ENCODE measurements at regions not wholly inside any gene's neighbourhood (a gene's known extent, or its start where the extent isn't known, plus 50 kb on each side); places are given as distances from the start of the nearest gene placed in this dataset.

DNA sequence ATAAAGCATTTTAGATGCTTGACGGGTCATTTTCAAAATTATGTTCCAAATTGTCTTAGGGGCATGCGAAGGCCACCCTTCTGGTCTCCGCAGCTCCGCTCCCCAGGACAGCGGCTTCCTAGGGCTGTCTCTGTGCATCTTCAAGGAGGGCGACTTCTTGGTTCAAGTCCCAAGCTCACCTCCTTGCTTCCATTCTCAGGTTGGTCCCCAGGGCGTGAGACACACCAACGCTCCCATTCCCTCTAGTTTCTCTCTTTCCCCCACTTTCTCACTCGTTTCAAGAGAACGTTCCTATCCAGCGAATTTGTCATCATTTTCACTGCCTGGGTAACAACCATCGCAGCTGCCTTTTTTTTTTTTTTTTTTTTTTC lies 109.4 kb upstream of the CCND2 start:
- intact Hi-C loops (cut with micrococcal nuclease; ENCODE audit: unreplicated experiment), result no loop called here
- CTCF ChIA-PET, result interaction anchor here (0.7 kb wide), 1 partner anchor 279 kb away, joined by 3 read pairs; no protein-coding TSS in a partner anchor
- H3K27ac ChIP-seq (ENCODE audit: low read depth, low read length, poor library complexity, severe bottlenecking), result no peak overlapping the region
- BruUV-seq (replicated peaks), result no TSS peak
- H3K36me3 ChIP-seq (ENCODE audit: insufficient read depth, low read length, poor library complexity, severe bottlenecking), result no peaks in the 10 kb centered on the region
- no peaks in the 10 kb centered on the region for H3K4me1 ChIP-seq (ENCODE audit: insufficient read depth, low read length, poor library complexity, severe bottlenecking)
- TF ChIP-seq EZH2 (IDR thresholded peaks at IDR 0.05; ENCODE audit: borderline replicate concordance, low read depth, low read length, poor library complexity, severe bottlenecking), result no peak
- TF ChIP-seq, protein P1, sequence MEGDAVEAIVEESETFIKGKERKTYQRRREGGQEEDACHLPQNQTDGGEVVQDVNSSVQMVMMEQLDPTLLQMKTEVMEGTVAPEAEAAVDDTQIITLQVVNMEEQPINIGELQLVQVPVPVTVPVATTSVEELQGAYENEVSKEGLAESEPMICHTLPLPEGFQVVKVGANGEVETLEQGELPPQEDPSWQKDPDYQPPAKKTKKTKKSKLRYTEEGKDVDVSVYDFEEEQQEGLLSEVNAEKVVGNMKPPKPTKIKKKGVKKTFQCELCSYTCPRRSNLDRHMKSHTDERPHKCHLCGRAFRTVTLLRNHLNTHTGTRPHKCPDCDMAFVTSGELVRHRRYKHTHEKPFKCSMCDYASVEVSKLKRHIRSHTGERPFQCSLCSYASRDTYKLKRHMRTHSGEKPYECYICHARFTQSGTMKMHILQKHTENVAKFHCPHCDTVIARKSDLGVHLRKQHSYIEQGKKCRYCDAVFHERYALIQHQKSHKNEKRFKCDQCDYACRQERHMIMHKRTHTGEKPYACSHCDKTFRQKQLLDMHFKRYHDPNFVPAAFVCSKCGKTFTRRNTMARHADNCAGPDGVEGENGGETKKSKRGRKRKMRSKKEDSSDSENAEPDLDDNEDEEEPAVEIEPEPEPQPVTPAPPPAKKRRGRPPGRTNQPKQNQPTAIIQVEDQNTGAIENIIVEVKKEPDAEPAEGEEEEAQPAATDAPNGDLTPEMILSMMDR (conservative IDR thresholded peaks at IDR 0.05; ENCODE audit: low read depth, low read length), result no peak
- H3K9me3 ChIP-seq (ENCODE audit: low read depth, low read length, poor library complexity, severe bottlenecking), result no peaks in the 10 kb centered on the region
- peak overlapping the region; percentile 21 for H3K4me3 ChIP-seq (ENCODE audit: low read depth, low read length, poor library complexity, severe bottlenecking)
- no peak for DNase-seq (ENCODE audit: low spot score)
- POLR2A ChIA-PET (ENCODE audit: low non-redundant PET), result no interaction called here
- H3K27me3 ChIP-seq (replicated peaks; ENCODE audit: insufficient read depth, low read depth, low read length, poor library complexity), result peaks cover 23% of the 10 kb centered on the region

DNA sequence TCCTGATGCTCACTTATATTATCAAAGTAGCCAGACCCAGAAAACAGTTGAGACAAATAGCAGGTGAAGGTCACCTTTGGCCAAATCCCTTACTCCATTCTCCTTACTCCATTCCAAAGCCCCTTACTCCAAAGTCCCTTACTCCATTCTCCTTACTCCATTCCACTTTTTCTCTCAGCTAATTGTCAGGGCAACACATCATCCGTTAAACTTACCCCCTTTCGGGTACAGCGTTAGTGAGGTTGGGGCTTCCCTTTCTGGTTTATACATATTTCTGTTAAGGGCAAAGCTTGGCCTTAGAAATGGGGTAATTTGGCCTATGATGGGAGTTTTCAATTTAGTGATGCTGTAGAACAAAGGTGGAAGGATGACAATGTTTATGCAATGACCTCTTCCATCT lies 111.8 kb upstream of the CCND2 start:
- Histone ChIP-seq H3K4me1 (ENCODE audit: insufficient read depth, low read length, poor library complexity, severe bottlenecking) (no peaks in the 10 kb centered on the region), H3K4me3 (ENCODE audit: low read depth, low read length, poor library complexity, severe bottlenecking) (no peak overlapping the region), H3K27me3 (replicated peaks; ENCODE audit: insufficient read depth, low read depth, low read length, poor library complexity) (peaks cover 23% of the 10 kb centered on the region), H3K27ac (ENCODE audit: low read depth, low read length, poor library complexity, severe bottlenecking) (no peak overlapping the region), H3K9me3 (ENCODE audit: low read depth, low read length, poor library complexity, severe bottlenecking) (no peaks in the 10 kb centered on the region), H3K36me3 (ENCODE audit: insufficient read depth, low read length, poor library complexity, severe bottlenecking) (no peaks in the 10 kb centered on the region)
- BruUV-seq (replicated peaks), result no TSS peak
- DNase-seq (ENCODE audit: low spot score), result no peak
- POLR2A ChIA-PET (ENCODE audit: low non-redundant PET), result no interaction called here
- intact Hi-C loops (cut with micrococcal nuclease; ENCODE audit: unreplicated experiment), result no loop called here
- CTCF ChIA-PET, result no interaction called here
- TF ChIP-seq EZH2 (IDR thresholded peaks at IDR 0.05; ENCODE audit: borderline replicate concordance, low read depth, low read length, poor library complexity, severe bottlenecking), result no peak
- TF ChIP-seq, protein P1 (conservative IDR thresholded peaks at IDR 0.05; ENCODE audit: low read depth, low read length), result no peak

DNA sequence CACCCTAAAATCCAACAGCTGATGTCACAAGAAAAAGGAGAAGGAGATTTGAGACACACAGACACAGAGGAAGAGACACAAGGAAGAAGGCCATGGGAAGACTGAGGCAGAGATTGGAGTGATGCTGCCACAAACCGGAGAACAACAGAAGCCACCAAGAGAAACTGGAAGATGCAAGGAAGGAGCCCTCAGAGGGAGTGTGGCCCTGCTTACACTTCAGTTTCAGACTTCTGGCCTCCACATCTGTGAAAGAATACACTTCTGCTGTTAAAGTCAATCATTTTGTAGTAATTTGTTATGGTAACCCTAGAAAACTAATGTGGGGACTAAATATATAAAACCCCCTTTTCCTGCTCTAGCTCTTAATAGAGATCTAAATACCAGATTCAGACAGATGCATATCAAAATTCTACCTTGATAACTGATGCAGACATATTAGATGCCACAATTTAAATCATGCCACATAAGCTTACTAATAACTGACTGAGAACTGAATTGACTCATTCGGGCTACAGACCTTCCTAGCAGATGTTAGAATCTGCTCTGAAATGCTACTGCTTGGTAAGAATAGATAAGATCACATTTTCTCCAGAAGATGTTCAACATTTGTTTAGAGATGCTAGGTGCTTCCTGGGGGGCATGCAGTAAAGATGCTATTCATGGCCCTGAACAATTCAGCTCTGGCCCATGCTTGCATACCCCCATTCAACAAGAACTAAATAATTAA lies 113.1 kb upstream of the CCND2 start:
- Histone ChIP-seq H3K27ac (ENCODE audit: low read depth, low read length, poor library complexity, severe bottlenecking) (no peak overlapping the region), H3K4me3 (ENCODE audit: low read depth, low read length, poor library complexity, severe bottlenecking) (no peak overlapping the region), H3K4me1 (ENCODE audit: insufficient read depth, low read length, poor library complexity, severe bottlenecking) (no peaks in the 10 kb centered on the region), H3K9me3 (ENCODE audit: low read depth, low read length, poor library complexity, severe bottlenecking) (no peaks in the 10 kb centered on the region), H3K36me3 (ENCODE audit: insufficient read depth, low read length, poor library complexity, severe bottlenecking) (no peaks in the 10 kb centered on the region), H3K27me3 (replicated peaks; ENCODE audit: insufficient read depth, low read depth, low read length, poor library complexity) (peaks cover 21% of the 10 kb centered on the region)
- no TSS peak for BruUV-seq (replicated peaks)
- intact Hi-C loops (cut with micrococcal nuclease; ENCODE audit: unreplicated experiment), result no loop called here
- ChIA-PET CTCF (no interaction called here), POLR2A (ENCODE audit: low non-redundant PET) (no interaction called here)
- TF ChIP-seq, protein P1 (conservative IDR thresholded peaks at IDR 0.05; ENCODE audit: low read depth, low read length), result no peak
- TF ChIP-seq EZH2 (IDR thresholded peaks at IDR 0.05; ENCODE audit: borderline replicate concordance, low read depth, low read length, poor library complexity, severe bottlenecking), result no peak
- no peak for DNase-seq (ENCODE audit: low spot score)

Data from A673 (cell line).